ENCODE measurements at regions not wholly inside any gene's neighbourhood (a gene's known extent, or its start where the extent isn't known, plus 50 kb on each side); places are given as distances from the start of the nearest gene placed in this dataset.
"Not testable (repeated sequence)": the region's sequence is repeated elsewhere in the genome, so short reads cannot be mapped to it uniquely, and the experiment has no call there.

GRCh38 chr18:67455890-67456501, 60.5 kb downstream of the DSEL start:
- H3K27ac Mint-ChIP-seq, result no peak overlapping the region
- H3K4me1 Mint-ChIP-seq (ENCODE audit: low read depth), result no peaks in the 10 kb centered on the region
- intact Hi-C loops (cut with micrococcal nuclease), result no loop called here
- H3K9me3 Mint-ChIP-seq, result peaks cover 4% of the 10 kb centered on the region
- no peak for DNase-seq (ENCODE audit: low spot score)
- no peaks in the 10 kb centered on the region for H3K36me3 Mint-ChIP-seq (ENCODE audit: low read depth)
- no peaks in the 10 kb centered on the region for H3K27me3 Mint-ChIP-seq (ENCODE audit: insufficient read depth)
- H3K4me3 Mint-ChIP-seq, result no peak overlapping the region

GRCh38 chr18:67453901-67454300, 62.6 kb downstream of the DSEL start:
- Mint-ChIP-seq H3K4me3 (no peak overlapping the region), H3K4me1 (ENCODE audit: low read depth) (no peaks in the 10 kb centered on the region), H3K27ac (no peak overlapping the region), H3K36me3 (ENCODE audit: low read depth) (no peaks in the 10 kb centered on the region), H3K27me3 (ENCODE audit: insufficient read depth) (no peaks in the 10 kb centered on the region), H3K9me3 (peaks cover 13% of the 10 kb centered on the region)
- no peak for DNase-seq (ENCODE audit: low spot score)
- intact Hi-C loops (cut with micrococcal nuclease), result no loop called here

GRCh38 chr18:67451960-67452359, 64.6 kb downstream of the DSEL start:
- H3K27me3 Mint-ChIP-seq (ENCODE audit: insufficient read depth), result no peaks in the 10 kb centered on the region
- intact Hi-C loops (cut with micrococcal nuclease), result no loop called here
- H3K36me3 Mint-ChIP-seq (ENCODE audit: low read depth), result no peaks in the 10 kb centered on the region
- no peak for DNase-seq (ENCODE audit: low spot score)
- no peak overlapping the region for H3K4me3 Mint-ChIP-seq
- no peaks in the 10 kb centered on the region for H3K4me1 Mint-ChIP-seq (ENCODE audit: low read depth)
- H3K27ac Mint-ChIP-seq, result no peak overlapping the region
- H3K9me3 Mint-ChIP-seq, result peaks cover 13% of the 10 kb centered on the region

GRCh38 chr18:67451101-67451500, 65.4 kb downstream of the DSEL start:
- intact Hi-C loops (cut with micrococcal nuclease); DNase-seq (ENCODE audit: low spot score); H3K27ac Mint-ChIP-seq; H3K4me3 Mint-ChIP-seq; H3K27me3 Mint-ChIP-seq (ENCODE audit: insufficient read depth); H3K36me3 Mint-ChIP-seq (ENCODE audit: low read depth); H3K4me1 Mint-ChIP-seq (ENCODE audit: low read depth): not testable (repeated sequence)
- H3K9me3 Mint-ChIP-seq, result peaks cover 13% of the 10 kb centered on the region

- H3K27ac Mint-ChIP-seq, result no peak overlapping the region
- no peaks in the 10 kb centered on the region for H3K27me3 Mint-ChIP-seq (ENCODE audit: insufficient read depth)
- no peaks in the 10 kb centered on the region for H3K4me1 Mint-ChIP-seq (ENCODE audit: low read depth)
- peaks cover 4% of the 10 kb centered on the region for H3K9me3 Mint-ChIP-seq
- intact Hi-C loops (cut with micrococcal nuclease), result no loop called here
- DNase-seq (ENCODE audit: low spot score), result no peak
- no peak overlapping the region for H3K4me3 Mint-ChIP-seq
- no peaks in the 10 kb centered on the region for H3K36me3 Mint-ChIP-seq (ENCODE audit: low read depth)
Observed at GRCh38 chr18:67433971-67434370, 82.5 kb downstream of the DSEL start.

GRCh38 chr18:67432806-67433205, 83.7 kb downstream of the DSEL start:
- no peak for DNase-seq (ENCODE audit: low spot score)
- H3K4me1 Mint-ChIP-seq (ENCODE audit: low read depth), result no peaks in the 10 kb centered on the region
- H3K27ac Mint-ChIP-seq, result no peak overlapping the region
- H3K9me3 Mint-ChIP-seq, result peaks cover 4% of the 10 kb centered on the region
- no peaks in the 10 kb centered on the region for H3K27me3 Mint-ChIP-seq (ENCODE audit: insufficient read depth)
- H3K4me3 Mint-ChIP-seq, result no peak overlapping the region
- no peaks in the 10 kb centered on the region for H3K36me3 Mint-ChIP-seq (ENCODE audit: low read depth)
- intact Hi-C loops (cut with micrococcal nuclease), result no loop called here

- Mint-ChIP-seq H3K27ac (no peak overlapping the region), H3K4me3 (no peak overlapping the region), H3K4me1 (ENCODE audit: low read depth) (no peaks in the 10 kb centered on the region), H3K9me3 (no peaks in the 10 kb centered on the region), H3K36me3 (ENCODE audit: low read depth) (no peaks in the 10 kb centered on the region), H3K27me3 (ENCODE audit: insufficient read depth) (peaks cover 2% of the 10 kb centered on the region)
- no peak for DNase-seq (ENCODE audit: low spot score)
- intact Hi-C loops (cut with micrococcal nuclease), result no loop called here
Observed at GRCh38 chr18:67428805-67429204, 87.7 kb downstream of the DSEL start.

GRCh38 chr18:67428158-67428557, 88.4 kb downstream of the DSEL start:
- Mint-ChIP-seq H3K36me3 (ENCODE audit: low read depth) (no peaks in the 10 kb centered on the region), H3K27me3 (ENCODE audit: insufficient read depth) (peaks cover 2% of the 10 kb centered on the region), H3K9me3 (no peaks in the 10 kb centered on the region), H3K27ac (no peak overlapping the region), H3K4me1 (ENCODE audit: low read depth) (no peaks in the 10 kb centered on the region), H3K4me3 (no peak overlapping the region)
- intact Hi-C loops (cut with micrococcal nuclease), result no loop called here
- no peak for DNase-seq (ENCODE audit: low spot score)

- Mint-ChIP-seq H3K4me1 (ENCODE audit: low read depth) (no peaks in the 10 kb centered on the region), H3K9me3 (no peaks in the 10 kb centered on the region), H3K27me3 (ENCODE audit: insufficient read depth) (peaks cover 2% of the 10 kb centered on the region), H3K36me3 (ENCODE audit: low read depth) (no peaks in the 10 kb centered on the region), H3K4me3 (no peak overlapping the region), H3K27ac (no peak overlapping the region)
- no peak for DNase-seq (ENCODE audit: low spot score)
- intact Hi-C loops (cut with micrococcal nuclease), result no loop called here
Observed at GRCh38 chr18:67426486-67426885, 90.0 kb downstream of the DSEL start.

GRCh38 chr18:67425672-67426071, 90.8 kb downstream of the DSEL start:
- no peak for DNase-seq (ENCODE audit: low spot score)
- intact Hi-C loops (cut with micrococcal nuclease), result no loop called here
- H3K9me3 Mint-ChIP-seq, result no peaks in the 10 kb centered on the region
- no peaks in the 10 kb centered on the region for H3K4me1 Mint-ChIP-seq (ENCODE audit: low read depth)
- no peak overlapping the region for H3K4me3 Mint-ChIP-seq
- no peaks in the 10 kb centered on the region for H3K36me3 Mint-ChIP-seq (ENCODE audit: low read depth)
- H3K27me3 Mint-ChIP-seq (ENCODE audit: insufficient read depth), result peaks cover 2% of the 10 kb centered on the region
- H3K27ac Mint-ChIP-seq, result no peak overlapping the region

- no peak overlapping the region for H3K4me3 Mint-ChIP-seq
- H3K27me3 Mint-ChIP-seq (ENCODE audit: insufficient read depth), result peaks cover 2% of the 10 kb centered on the region
- H3K9me3 Mint-ChIP-seq, result no peaks in the 10 kb centered on the region
- H3K4me1 Mint-ChIP-seq (ENCODE audit: low read depth), result peaks cover 8% of the 10 kb centered on the region
- DNase-seq (ENCODE audit: low spot score), result no peak
- no peak overlapping the region for H3K27ac Mint-ChIP-seq
- intact Hi-C loops (cut with micrococcal nuclease), result no loop called here
- no peaks in the 10 kb centered on the region for H3K36me3 Mint-ChIP-seq (ENCODE audit: low read depth)
Observed at GRCh38 chr18:67421651-67422050, 94.9 kb downstream of the DSEL start.

- H3K27me3 Mint-ChIP-seq (ENCODE audit: insufficient read depth), result no peaks in the 10 kb centered on the region
- peak overlapping the region; percentile 30 for H3K4me3 Mint-ChIP-seq
- intact Hi-C loops (cut with micrococcal nuclease), result loop anchor here (2.0 kb wide), 1 partner anchor 57 kb away; no protein-coding TSS in a partner anchor
- no peaks in the 10 kb centered on the region for H3K9me3 Mint-ChIP-seq
- H3K36me3 Mint-ChIP-seq (ENCODE audit: low read depth), result no peaks in the 10 kb centered on the region
- no peak for DNase-seq (ENCODE audit: low spot score)
- H3K27ac Mint-ChIP-seq, result no peak overlapping the region
- H3K4me1 Mint-ChIP-seq (ENCODE audit: low read depth), result peaks cover 8% of the 10 kb centered on the region
Observed at GRCh38 chr18:67417864-67418523, 98.5 kb downstream of the DSEL start.

- DNase-seq (ENCODE audit: low spot score), result no peak
- no peaks in the 10 kb centered on the region for H3K9me3 Mint-ChIP-seq
- no peak overlapping the region for H3K27ac Mint-ChIP-seq
- H3K36me3 Mint-ChIP-seq (ENCODE audit: low read depth), result no peaks in the 10 kb centered on the region
- no peaks in the 10 kb centered on the region for H3K4me1 Mint-ChIP-seq (ENCODE audit: low read depth)
- peaks cover 2% of the 10 kb centered on the region for H3K27me3 Mint-ChIP-seq (ENCODE audit: insufficient read depth)
- no peak overlapping the region for H3K4me3 Mint-ChIP-seq
- intact Hi-C loops (cut with micrococcal nuclease), result no loop called here
Observed at GRCh38 chr18:67411116-67411515, 105.4 kb downstream of the DSEL start.

Measured in activated T-helper 1 cell treated with anti-CD3 and anti-CD28 coated beads, Interleukin-12 subunit alpha, Interleukin-12 subunit beta, Interleukin-2, Interleukin-4 antibody, amounts not matched to agents 30 ng/mL and 10 ng/mL and 1 ng/mL, durations not matched to agents 14 hours and 24 hours and 36 hours (primary cell).